ENCODE measurements at regions not wholly inside any gene's neighbourhood (a gene's known extent, or its start where the extent isn't known, plus 50 kb on each side); places are given as distances from the start of the nearest gene placed in this dataset.
"Not testable (repeated sequence)": the region's sequence is repeated elsewhere in the genome, so short reads cannot be mapped to it uniquely, and the experiment has no call there.

- no peaks in the 10 kb centered on the region for H4K20me1 ChIP-seq (ENCODE audit: insufficient read depth)
- H3K36me3 ChIP-seq (ENCODE audit: insufficient read depth) = no peaks in the 10 kb centered on the region
- no peaks in the 10 kb centered on the region for H3K27me3 ChIP-seq (ENCODE audit: insufficient read depth, low read depth)
- no peak overlapping the region for H3K4me2 ChIP-seq
- H3K27ac ChIP-seq = no peak overlapping the region
- H3K9ac ChIP-seq = no peak overlapping the region
- H3K4me3 ChIP-seq (IDR thresholded peaks at IDR 0.05; ENCODE audit: insufficient read depth, low read depth, low read length) = no peak overlapping the region
- H3K4me1 ChIP-seq (ENCODE audit: low read depth, poor library complexity, severe bottlenecking) = no peaks in the 10 kb centered on the region
- TF ChIP-seq CTCF (conservative IDR thresholded peaks at IDR 0.05; ENCODE audit: low read depth, low read length) = no peak
- no peak overlapping the region for H2AFZ ChIP-seq (ENCODE audit: low read depth)
- H3K79me2 ChIP-seq (ENCODE audit: insufficient read depth, low read depth) = no peaks in the 10 kb centered on the region
Observed at GRCh38 chr13:68905186-68905585, 1202.4 kb upstream of the ATXN8OS start.

GRCh38 chr13:68897331-68897928 lies 1210.2 kb upstream of the ATXN8OS start:
- Histone ChIP-seq H3K4me2 (no peak overlapping the region), H3K4me1 (ENCODE audit: low read depth, poor library complexity, severe bottlenecking) (no peaks in the 10 kb centered on the region), H3K4me3 (IDR thresholded peaks at IDR 0.05; ENCODE audit: insufficient read depth, low read depth, low read length) (no peak overlapping the region), H4K20me1 (ENCODE audit: insufficient read depth) (no peaks in the 10 kb centered on the region), H3K9ac (no peak overlapping the region), H2AFZ (ENCODE audit: low read depth) (no peak overlapping the region), H3K27me3 (ENCODE audit: insufficient read depth, low read depth) (no peaks in the 10 kb centered on the region), H3K27ac (no peak overlapping the region), H3K79me2 (ENCODE audit: insufficient read depth, low read depth) (no peaks in the 10 kb centered on the region), H3K36me3 (ENCODE audit: insufficient read depth) (no peaks in the 10 kb centered on the region)
- no peak for TF ChIP-seq CTCF (conservative IDR thresholded peaks at IDR 0.05; ENCODE audit: low read depth, low read length)

- Histone ChIP-seq H3K4me2 (no peak overlapping the region), H3K27ac (no peak overlapping the region), H2AFZ (ENCODE audit: low read depth) (no peak overlapping the region), H3K4me3 (IDR thresholded peaks at IDR 0.05; ENCODE audit: insufficient read depth, low read depth, low read length) (no peak overlapping the region), H3K4me1 (ENCODE audit: low read depth, poor library complexity, severe bottlenecking) (no peaks in the 10 kb centered on the region), H3K27me3 (ENCODE audit: insufficient read depth, low read depth) (no peaks in the 10 kb centered on the region), H3K79me2 (ENCODE audit: insufficient read depth, low read depth) (no peaks in the 10 kb centered on the region), H3K9ac (no peak overlapping the region), H3K36me3 (ENCODE audit: insufficient read depth) (no peaks in the 10 kb centered on the region), H4K20me1 (ENCODE audit: insufficient read depth) (no peaks in the 10 kb centered on the region)
- no peak for TF ChIP-seq CTCF (conservative IDR thresholded peaks at IDR 0.05; ENCODE audit: low read depth, low read length)
Observed at GRCh38 chr13:68895696-68896095, 1211.9 kb upstream of the ATXN8OS start.

GRCh38 chr13:68893721-68894120 lies 1213.9 kb upstream of the ATXN8OS start:
- not testable (repeated sequence) for H3K27me3 ChIP-seq (ENCODE audit: insufficient read depth, low read depth); H3K36me3 ChIP-seq (ENCODE audit: insufficient read depth); H2AFZ ChIP-seq (ENCODE audit: low read depth); H3K4me3 ChIP-seq (IDR thresholded peaks at IDR 0.05; ENCODE audit: insufficient read depth, low read depth, low read length); H3K9ac ChIP-seq; H4K20me1 ChIP-seq (ENCODE audit: insufficient read depth); H3K79me2 ChIP-seq (ENCODE audit: insufficient read depth, low read depth); H3K4me1 ChIP-seq (ENCODE audit: low read depth, poor library complexity, severe bottlenecking); H3K27ac ChIP-seq; H3K4me2 ChIP-seq

GRCh38 chr13:68892596-68892995 lies 1215.0 kb upstream of the ATXN8OS start:
- H3K27ac ChIP-seq; H3K79me2 ChIP-seq (ENCODE audit: insufficient read depth, low read depth); H2AFZ ChIP-seq (ENCODE audit: low read depth); H4K20me1 ChIP-seq (ENCODE audit: insufficient read depth); H3K36me3 ChIP-seq (ENCODE audit: insufficient read depth); H3K9ac ChIP-seq; H3K4me3 ChIP-seq (IDR thresholded peaks at IDR 0.05; ENCODE audit: insufficient read depth, low read depth, low read length); H3K4me1 ChIP-seq (ENCODE audit: low read depth, poor library complexity, severe bottlenecking); H3K27me3 ChIP-seq (ENCODE audit: insufficient read depth, low read depth); H3K4me2 ChIP-seq: not testable (repeated sequence)

- H3K4me1 ChIP-seq (ENCODE audit: low read depth, poor library complexity, severe bottlenecking) = not testable (repeated sequence)
Observed at GRCh38 chr13:68890101-68890500, 1217.5 kb upstream of the ATXN8OS start.

More at GRCh38 chr13:68890101-68890500, 1217.5 kb upstream of the ATXN8OS start:
- not testable (repeated sequence) for H3K27ac ChIP-seq; H3K27me3 ChIP-seq (ENCODE audit: insufficient read depth, low read depth); H3K9ac ChIP-seq; H4K20me1 ChIP-seq (ENCODE audit: insufficient read depth); H2AFZ ChIP-seq (ENCODE audit: low read depth); H3K4me3 ChIP-seq (IDR thresholded peaks at IDR 0.05; ENCODE audit: insufficient read depth, low read depth, low read length); H3K79me2 ChIP-seq (ENCODE audit: insufficient read depth, low read depth); H3K36me3 ChIP-seq (ENCODE audit: insufficient read depth); H3K4me2 ChIP-seq
